H1 (cell line): ENCODE measurements at regions not wholly inside any gene's neighbourhood (a gene's known extent, or its start where the extent isn't known, plus 50 kb on each side); places are given as distances from the start of the nearest gene placed in this dataset.

Experiments
- POLR2A ChIP-seq, 2 experiments: IDR thresholded peaks; 1 replicate in 1 of 2; 2 replicates in 1 of 2; pipeline ENCODE4 v1.6.1; 2011; ENCODE audit warnings: low read depth in 2 of 2, low read length in 2 of 2, mild to moderate bottlenecking in 2 of 2; ENCODE audit errors: control extremely low read depth in 1 of 2
- POLR2AphosphoS5 ChIP-seq: IDR thresholded peaks from 2 replicates; pipeline ENCODE4 v1.6.1; 2011; ENCODE audit warnings: low read depth, low read length
- TF ChIP-seq, protein P1 (sequence below): IDR thresholded peaks from 2 replicates; pipeline ENCODE4 v1.6.1; 2012; ENCODE audit warnings: inconsistent platforms

DNA sequence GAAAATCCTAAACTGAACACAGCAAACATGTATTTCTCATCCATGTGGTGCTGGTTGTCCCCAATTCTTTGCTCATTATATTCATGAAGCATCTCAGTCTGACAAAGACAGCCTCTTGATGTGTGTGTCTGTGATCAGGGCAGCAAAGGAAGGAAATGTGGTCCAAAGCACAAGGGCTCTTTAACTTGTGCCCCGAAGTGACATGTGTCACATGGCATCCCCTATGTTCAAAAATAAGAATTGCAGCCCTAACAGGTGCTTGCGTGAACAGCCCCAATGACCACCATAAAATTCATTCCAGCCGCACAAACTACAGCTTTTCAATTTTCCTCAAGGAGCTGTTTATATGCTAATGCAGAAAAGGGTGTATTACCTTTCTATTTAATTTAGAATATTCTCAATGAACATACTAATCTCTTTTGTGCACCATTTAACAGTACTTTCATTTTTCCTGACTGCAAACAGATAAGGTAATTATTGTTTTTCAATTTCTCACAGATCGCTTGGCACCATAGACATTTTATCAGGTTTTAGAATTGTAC, 231.9 kb upstream of the CTSO start:
- TF ChIP-seq POLR2AphosphoS5, result no peak
- TF ChIP-seq, protein P1, sequence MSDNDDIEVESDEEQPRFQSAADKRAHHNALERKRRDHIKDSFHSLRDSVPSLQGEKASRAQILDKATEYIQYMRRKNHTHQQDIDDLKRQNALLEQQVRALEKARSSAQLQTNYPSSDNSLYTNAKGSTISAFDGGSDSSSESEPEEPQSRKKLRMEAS, result no peak
- TF ChIP-seq POLR2A (IDR thresholded peaks at IDR 0.05; ENCODE audit: control extremely low read depth in 1 of 2, low read depth in 2 of 2, low read length in 2 of 2), result no peak
